Bronchial epithelial cell (primary cell): ENCODE measurements at regions not wholly inside any gene's neighbourhood (a gene's known extent, or its start where the extent isn't known, plus 50 kb on each side); places are given as distances from the start of the nearest gene placed in this dataset.

Experiments
- DNase-seq: peaks from one replicate; pipeline ENCODE4 v3.0.0-alpha.2; 2010; ENCODE audit warnings: low read depth
- FAIRE-seq: peaks from 2 replicates; lab custom pipeline; 2011; peaks lifted over from hg19 to GRCh38; lab: Jason Lieb, UNC
- H3K27me3 ChIP-seq: 2 replicates; pipeline ENCODE4 v1.5.1; 2011; ENCODE audit warnings: low read length; ENCODE audit not compliant: control insufficient read depth, insufficient read depth
- H3K36me3 ChIP-seq: 2 replicates; pipeline ENCODE4 v1.5.1; 2011; ENCODE audit warnings: low read length; ENCODE audit not compliant: control insufficient read depth, insufficient read depth
- H3K4me3 ChIP-seq: 2 replicates; pipeline ENCODE4 v1.5.1; 2011; ENCODE audit warnings: mild to moderate bottlenecking, low read depth, low read length, control low read depth
- CTCF ChIP-seq: IDR thresholded peaks from 2 replicates; pipeline ENCODE4 v1.5.1; 2011; ENCODE audit warnings: mild to moderate bottlenecking, moderate library complexity, low read length, control low read depth, inconsistent platforms; ENCODE audit not compliant: insufficient read depth, severe bottlenecking

DNA sequence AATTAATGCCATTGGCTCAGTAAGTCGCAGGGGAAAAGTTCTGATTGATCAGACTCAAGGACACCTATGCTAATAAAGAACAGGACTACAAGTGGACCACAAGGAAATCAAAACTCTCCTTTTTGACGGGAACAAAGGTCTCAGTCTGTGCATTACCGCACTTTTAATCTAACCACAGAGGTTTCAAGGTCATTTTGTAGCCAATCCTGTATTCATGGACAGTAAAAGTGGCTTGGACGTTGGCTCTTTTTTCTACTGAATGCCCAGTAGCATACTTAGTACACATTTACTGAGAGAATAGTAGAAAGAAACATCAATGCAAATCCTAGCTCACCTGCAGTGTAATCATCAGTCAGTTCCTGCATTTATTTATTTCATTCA is 471.9 kb downstream of the PID1 start:
- Histone ChIP-seq H3K4me3 (no peak overlapping the region), H3K27me3 (no peaks in the 10 kb centered on the region), H3K36me3 (no peaks in the 10 kb centered on the region)
- TF ChIP-seq CTCF, result no peak
- DNase-seq (no peak), FAIRE-seq (no peak)

DNA sequence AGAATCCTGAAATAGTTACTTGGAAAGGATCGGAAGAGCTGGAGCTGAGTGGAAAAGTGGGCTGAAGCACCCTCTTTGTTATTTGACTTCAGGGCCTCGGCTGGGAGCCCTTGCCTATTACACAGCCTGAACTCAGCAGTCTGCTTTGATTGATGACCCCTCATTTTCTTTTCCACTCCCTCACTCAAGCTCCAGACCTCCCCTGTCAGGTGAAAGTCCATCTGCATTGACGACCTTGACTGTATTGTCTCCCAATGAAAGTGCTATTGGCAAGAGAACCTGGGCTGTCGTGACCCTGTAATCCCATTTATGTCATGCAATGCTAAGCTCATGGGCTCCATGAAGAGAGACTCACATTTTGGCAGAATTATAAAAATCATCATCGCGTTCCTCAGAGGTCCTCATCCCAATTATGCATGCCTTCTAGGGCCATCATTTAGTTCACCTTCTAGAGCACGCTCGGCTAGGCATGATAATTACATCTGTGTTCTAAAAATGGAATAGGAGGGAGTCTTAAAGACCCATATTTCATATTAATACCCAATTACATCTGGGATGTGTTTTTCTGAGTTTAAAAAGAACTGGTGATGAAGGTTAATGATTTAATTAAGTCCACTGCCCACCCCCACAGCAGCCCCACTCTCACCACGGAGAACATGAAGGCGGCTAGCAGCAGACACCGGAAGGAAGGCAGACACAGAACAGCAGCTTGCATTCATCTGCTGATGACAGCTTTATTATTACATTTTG is 472.5 kb downstream of the PID1 start:
- Histone ChIP-seq H3K4me3 (no peak overlapping the region), H3K36me3 (no peaks in the 10 kb centered on the region), H3K27me3 (no peaks in the 10 kb centered on the region)
- TF ChIP-seq CTCF, result no peak
- DNase-seq, result no peak
- FAIRE-seq, result no peak

GRCh38 chr2:228796386-228796785 is 474.7 kb downstream of the PID1 start:
- no peak for TF ChIP-seq CTCF
- no peak overlapping the region for H3K4me3 ChIP-seq
- DNase-seq (no peak), FAIRE-seq (no peak)
- no peaks in the 10 kb centered on the region for H3K27me3 ChIP-seq
- H3K36me3 ChIP-seq, result no peaks in the 10 kb centered on the region

DNA sequence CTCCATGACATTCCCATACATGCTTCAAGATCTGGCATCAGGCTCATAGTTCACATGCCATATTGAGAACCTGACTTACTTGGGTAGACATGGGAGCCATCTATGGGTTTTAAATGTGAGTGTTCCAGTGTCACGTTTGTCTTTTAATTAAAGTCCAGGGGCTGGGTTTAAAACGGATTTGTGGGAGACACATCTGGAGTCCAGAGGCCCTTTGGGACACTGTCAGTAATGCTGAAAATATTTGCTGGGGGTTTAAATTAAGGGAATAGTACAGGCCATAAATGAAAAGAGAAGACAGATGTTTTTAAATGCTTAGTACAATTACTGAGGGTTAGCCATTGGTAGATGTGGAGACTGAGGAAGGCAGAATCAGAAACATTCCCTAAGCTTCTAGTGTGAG is 478.0 kb downstream of the PID1 start:
- DNase-seq (no peak), FAIRE-seq (no peak)
- Histone ChIP-seq H3K27me3 (no peaks in the 10 kb centered on the region), H3K4me3 (no peak overlapping the region), H3K36me3 (no peaks in the 10 kb centered on the region)
- TF ChIP-seq CTCF, result no peak

DNA sequence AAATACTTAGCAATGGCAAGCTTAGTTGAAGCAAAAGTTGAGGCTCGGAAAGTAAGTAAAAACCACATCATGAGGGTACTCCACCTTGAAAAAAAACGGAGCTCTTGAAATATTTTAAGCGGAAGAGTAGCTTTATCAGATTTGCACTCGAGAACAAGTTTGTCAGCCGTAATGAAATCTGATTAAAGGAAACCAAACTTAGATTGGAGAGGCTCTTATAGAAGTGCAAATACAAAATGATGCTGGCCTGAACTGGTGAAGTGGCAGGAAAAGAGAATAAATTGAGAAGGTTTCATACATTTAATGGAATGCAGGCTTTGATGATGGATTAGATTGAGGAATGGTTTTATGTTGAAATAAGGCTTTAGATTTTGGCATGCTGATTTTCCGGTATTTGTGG is 484.2 kb downstream of the PID1 start:
- Histone ChIP-seq H3K27me3 (no peaks in the 10 kb centered on the region), H3K4me3 (no peak overlapping the region), H3K36me3 (no peaks in the 10 kb centered on the region)
- TF ChIP-seq CTCF, result no peak
- FAIRE-seq (no peak), DNase-seq (no peak)

GRCh38 chr2:228782281-228782680 is 488.8 kb downstream of the PID1 start:
- no peak for DNase-seq
- no peak for TF ChIP-seq CTCF
- Histone ChIP-seq H3K36me3 (no peaks in the 10 kb centered on the region), H3K4me3 (no peak overlapping the region), H3K27me3 (no peaks in the 10 kb centered on the region)
- no peak for FAIRE-seq
